ENCODE measurements at regions not wholly inside any gene's neighbourhood (a gene's known extent, or its start where the extent isn't known, plus 50 kb on each side); places are given as distances from the start of the nearest gene placed in this dataset.

GRCh38 chr15:93899817-93900216, 331.5 kb upstream of the MCTP2 start:
- POLR2A ChIA-PET: no interaction called here
- intact Hi-C loops (cut with micrococcal nuclease; ENCODE audit: unreplicated experiment) (no loop called here), in situ Hi-C loops (cut with MboI) (no loop called here)
- RAD21 ChIA-PET (ENCODE audit: unreplicated experiment): interaction anchor here (0.9 kb wide), 1 partner anchor 1477 kb away, joined by 3 read pairs; no protein-coding TSS in a partner anchor
- no peaks in the 10 kb centered on the region for H3K4me1 ChIP-seq (ENCODE audit: control insufficient read depth, insufficient read depth, low read length)
- FAIRE-seq (no peak), ATAC-seq (no peak), DNase-seq (ENCODE audit: low read depth, low spot score) (no peak)
- H3K27me3 ChIP-seq (replicated peaks in 1 of 2; ENCODE audit: control insufficient read depth in 2 of 2, insufficient read depth in 2 of 2, low read length in 1 of 2): no peaks in the 10 kb centered on the region; a peak in 1 of 4 replicates
- TF ChIP-seq SMC3 (IDR thresholded peaks at IDR 0.05; ENCODE audit: borderline replicate concordance, low read length) (no peak), ATF7 (IDR thresholded peaks at IDR 0.05; ENCODE audit: low read depth) (no peak), SKIL (IDR thresholded peaks at IDR 0.05; ENCODE audit: low read depth, poor library complexity, severe bottlenecking) (no peak), GABPA (IDR thresholded peaks at IDR 0.05; ENCODE audit: low read depth) (no peak), IRF5 (IDR thresholded peaks at IDR 0.05; ENCODE audit: borderline replicate concordance) (no peak), RAD51 (IDR thresholded peaks at IDR 0.05) (no peak), CEBPZ (IDR thresholded peaks at IDR 0.05; ENCODE audit: low read depth, low read length) (no peak), ZBED1 (IDR thresholded peaks at IDR 0.05; ENCODE audit: borderline replicate concordance) (no peak), MXI1 (IDR thresholded peaks at IDR 0.05; ENCODE audit: low read depth, low read length) (no peak), NFXL1 (IDR thresholded peaks at IDR 0.05; ENCODE audit: borderline replicate concordance) (no peak), SMAD1 (IDR thresholded peaks at IDR 0.05; ENCODE audit: low read depth, partially characterized antibody) (no peak), CEBPB (IDR thresholded peaks at IDR 0.05; ENCODE audit: borderline replicate concordance in 1 of 2, low read depth in 2 of 2, low read length in 2 of 2) (no peak), NRF1 (conservative IDR thresholded peaks at IDR 0.05; ENCODE audit: low read depth, low read length) (no peak), EED (IDR thresholded peaks at IDR 0.05; ENCODE audit: low read depth) (no peak)
- H3K27ac ChIP-seq (ENCODE audit: control insufficient read depth, insufficient read depth): no peak overlapping the region
- CTCF ChIA-PET: no interaction called here
- no peak overlapping the region for H3K4me3 ChIP-seq
- H3K36me3 ChIP-seq (ENCODE audit: control insufficient read depth in 2 of 2, insufficient read depth in 2 of 2, low read length in 1 of 2): no peaks in the 10 kb centered on the region
- no peaks in the 10 kb centered on the region for H3K9me3 ChIP-seq (replicated peaks; ENCODE audit: control insufficient read depth, insufficient read depth, low read length)
- H4K20me1 ChIP-seq (ENCODE audit: control insufficient read depth, insufficient read depth): no peaks in the 10 kb centered on the region
- BruUV-seq (replicated peaks): no TSS peak
- WGBS (ENCODE audit: insufficient coverage, insufficient replicate concordance, low lambda C conversion rate, missing lambda C conversion rate): 44% methylated on average over 17 of the region's 17 CpGs
- no peak overlapping the region for H3K9ac ChIP-seq (ENCODE audit: control insufficient read depth, insufficient read depth, low read length)
- H3K4me2 ChIP-seq (ENCODE audit: control insufficient read depth, insufficient read depth): no peak overlapping the region
- H3K79me2 ChIP-seq (ENCODE audit: control insufficient read depth, insufficient read depth, low read length): no peaks in the 10 kb centered on the region
- H2AFZ ChIP-seq (ENCODE audit: control insufficient read depth, low read depth, low read length): no peak overlapping the region
- SMC1A ChIA-PET (ENCODE audit: uncharacterized antibody, unreplicated experiment): interaction anchor here (1.2 kb wide), 1 partner anchor 20 kb away, joined by 3 read pairs; no protein-coding TSS in a partner anchor

All from GM12878 (cell line).